ENCODE measurements at regions not wholly inside any gene's neighbourhood (a gene's known extent, or its start where the extent isn't known, plus 50 kb on each side); places are given as distances from the start of the nearest gene placed in this dataset.

GRCh38 chr2:236670235-236670620 is 100.6 kb downstream of the ACKR3 start:
- H3K4me1 ChIP-seq: peaks cover 0 to 2% of the 10 kb centered on the region in 2 donors
- H3K4me3 ChIP-seq: no peak overlapping the region
- no peaks in the 10 kb centered on the region for H3K36me3 ChIP-seq
- TF ChIP-seq CTCF (IDR thresholded peaks at IDR 0.05): no peak
- no peak overlapping the region for H3K27ac ChIP-seq
- DNase-seq (ENCODE audit: low spot score): peak; percentile 48
- H3K9me3 ChIP-seq: peaks cover 0 to 14% of the 10 kb centered on the region in 2 donors
- no peaks in the 10 kb centered on the region for H3K27me3 ChIP-seq

- Histone ChIP-seq H3K4me1 (peaks cover 0 to 15% of the 10 kb centered on the region in 2 donors), H3K9me3 (peaks cover 0 to 2% of the 10 kb centered on the region in 2 donors), H3K27ac (no peak overlapping the region), H3K27me3 (no peaks in the 10 kb centered on the region), H3K4me3 (no peak overlapping the region), H3K36me3 (no peaks in the 10 kb centered on the region)
- TF ChIP-seq CTCF (IDR thresholded peaks at IDR 0.05): no peak
- DNase-seq (ENCODE audit: low spot score): peak; percentile 26
Measured at GRCh38 chr2:236671896-236672562, 102.4 kb downstream of the ACKR3 start.

GRCh38 chr2:236672606-236673005 is 103.0 kb downstream of the ACKR3 start:
- Histone ChIP-seq H3K36me3 (no peaks in the 10 kb centered on the region), H3K27ac (no peak overlapping the region), H3K4me3 (no peak overlapping the region), H3K9me3 (no peaks in the 10 kb centered on the region), H3K4me1 (peaks cover 0 to 15% of the 10 kb centered on the region in 2 donors), H3K27me3 (no peaks in the 10 kb centered on the region)
- TF ChIP-seq CTCF (IDR thresholded peaks at IDR 0.05): no peak
- peak; percentile 42 for DNase-seq (ENCODE audit: low spot score)

GRCh38 chr2:236673126-236673822 is 103.6 kb downstream of the ACKR3 start:
- H3K9me3 ChIP-seq: no peaks in the 10 kb centered on the region

GRCh38 chr2:236673823-236674185 is 104.2 kb downstream of the ACKR3 start:
- no peak for TF ChIP-seq CTCF (IDR thresholded peaks at IDR 0.05)
- no peak for DNase-seq (ENCODE audit: low spot score)
- no peaks in the 10 kb centered on the region for H3K36me3 ChIP-seq
- H3K4me1 ChIP-seq: peaks cover 0 to 15% of the 10 kb centered on the region in 2 donors
- no peaks in the 10 kb centered on the region for H3K27me3 ChIP-seq
- no peak overlapping the region for H3K4me3 ChIP-seq
- no peak overlapping the region for H3K27ac ChIP-seq
- H3K9me3 ChIP-seq: no peaks in the 10 kb centered on the region

More at GRCh38 chr2:236673126-236673822, 103.6 kb downstream of the ACKR3 start:
- no peaks in the 10 kb centered on the region for H3K36me3 ChIP-seq
- TF ChIP-seq CTCF (IDR thresholded peaks at IDR 0.05): no peak
- H3K27ac ChIP-seq: no peak overlapping the region
- H3K4me1 ChIP-seq: peaks cover 0 to 15% of the 10 kb centered on the region in 2 donors
- no peak overlapping the region for H3K4me3 ChIP-seq
- H3K27me3 ChIP-seq: no peaks in the 10 kb centered on the region
- DNase-seq (ENCODE audit: low spot score): peak; percentile 32
